NCI-H146 treated with DMSO at 0.1 percent for 48 hours (cell line): ENCODE measurements at regions not wholly inside any gene's neighbourhood (a gene's known extent, or its start where the extent isn't known, plus 50 kb on each side); places are given as distances from the start of the nearest gene placed in this dataset.
A peak's percentile ranks its signal among the peaks of the same experiment; 100 is the strongest.
"Not testable (repeated sequence)": the region's sequence is repeated elsewhere in the genome, so short reads cannot be mapped to it uniquely, and the experiment has no call there.

Source experiments
- DNase-seq: peaks from one replicate; lab custom pipeline; 2025; ENCODE audit not compliant: unreplicated experiment; lab: John Stamatoyannopoulos, UW

DNA sequence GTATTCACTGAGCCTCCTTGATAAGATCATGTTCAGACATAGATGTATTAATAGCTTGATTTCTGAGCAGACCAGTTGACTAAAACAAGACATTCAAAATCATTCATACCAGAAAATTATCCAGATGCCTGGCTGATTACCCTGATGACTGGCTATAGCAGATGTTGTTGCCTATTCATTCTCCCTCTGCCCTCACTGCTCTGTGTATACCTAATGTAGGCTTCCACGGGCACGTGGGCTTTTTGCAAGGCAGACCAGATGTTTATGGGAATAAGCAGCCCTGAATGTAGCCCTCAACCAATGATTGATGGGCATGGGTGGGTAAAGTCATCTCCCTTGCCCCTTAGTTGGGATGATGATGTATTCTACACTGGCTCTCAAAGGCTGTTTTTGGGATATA is 289.1 kb downstream of the MBD2 start:
- no peak for DNase-seq

GRCh38 chr18:53920312-53921075 is 304.0 kb downstream of the MBD2 start:
- DNase-seq: no peak

DNA sequence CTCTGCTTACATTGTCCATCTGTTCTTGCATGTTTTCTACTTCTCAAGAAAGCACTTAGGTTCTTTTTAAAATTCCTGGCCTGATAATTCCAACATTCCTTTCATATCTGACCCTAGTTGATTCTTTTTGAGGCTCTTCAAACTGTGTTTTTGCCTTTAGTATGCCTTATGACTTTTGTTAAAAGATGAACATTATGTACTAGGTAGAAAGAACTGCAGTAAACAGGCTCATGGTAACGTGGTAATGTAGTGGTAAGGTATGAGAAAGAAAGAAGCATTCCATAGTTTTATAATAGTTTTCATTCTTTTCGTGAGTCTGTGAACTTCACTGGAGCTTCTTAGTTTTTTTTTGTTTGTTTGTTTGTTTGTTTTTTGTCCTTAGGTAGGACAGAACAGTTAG is 306.4 kb downstream of the MBD2 start:
- no peak for DNase-seq

DNA sequence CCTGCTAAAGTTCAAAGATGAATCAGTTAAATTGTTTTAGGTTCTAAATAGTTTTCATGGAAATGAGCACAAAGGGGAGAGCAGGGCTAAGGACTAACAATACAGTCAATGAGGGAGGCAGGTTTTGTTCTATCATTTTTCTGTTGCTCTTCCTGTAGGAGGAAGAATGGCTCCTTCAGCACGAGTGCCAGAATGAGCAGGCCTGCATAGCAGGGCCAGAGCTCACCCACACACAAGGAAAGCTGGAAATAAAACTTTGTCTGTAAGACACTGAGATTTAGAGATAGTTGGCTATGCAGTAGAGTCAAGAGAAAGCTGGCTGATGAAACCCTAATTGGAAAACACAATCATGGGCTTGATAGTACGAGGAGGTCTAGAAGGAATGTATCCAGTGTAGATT is 313.3 kb downstream of the MBD2 start:
- DNase-seq: no peak

GRCh38 chr18:53909668-53910067 is 314.8 kb downstream of the MBD2 start:
- peak; percentile 5 for DNase-seq

DNA sequence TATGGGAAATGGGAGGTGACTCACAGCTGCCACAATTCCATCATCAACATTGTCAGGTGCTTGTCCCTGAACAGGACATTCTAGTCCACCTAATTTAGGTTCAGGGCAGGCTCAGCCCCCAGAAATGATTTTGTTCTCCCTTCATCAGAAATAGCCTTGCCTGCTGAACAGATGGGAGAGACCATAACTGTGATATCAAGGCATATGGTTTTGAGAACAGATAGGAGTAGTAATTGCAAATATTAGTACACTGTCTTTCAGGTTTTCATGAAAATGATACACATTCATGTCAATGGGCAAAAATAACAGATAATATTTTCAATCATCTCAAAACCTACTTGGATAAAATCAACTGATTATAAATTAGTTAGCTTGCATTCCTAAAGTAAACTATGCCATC is 316.5 kb downstream of the MBD2 start:
- DNase-seq: no peak

DNA sequence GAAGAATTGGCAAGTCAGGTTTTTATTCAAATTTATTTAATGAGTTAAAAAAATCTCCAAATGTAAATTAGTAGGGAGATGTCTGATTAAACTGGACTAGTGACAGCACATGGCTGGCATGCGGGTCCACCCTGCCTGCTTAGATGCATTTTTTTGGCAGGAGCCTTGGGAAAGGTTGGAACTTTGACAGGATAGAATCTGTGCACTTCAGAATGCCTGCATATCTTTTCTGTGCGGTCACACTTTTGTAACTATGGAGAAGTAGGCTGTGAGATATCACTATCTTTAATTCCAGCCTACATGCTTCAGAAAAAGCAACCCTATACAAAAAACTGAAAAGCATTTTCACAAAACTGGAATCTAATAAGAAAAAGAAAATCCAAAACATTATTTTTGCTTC is 317.8 kb downstream of the MBD2 start:
- no peak for DNase-seq

- DNase-seq: no peak
Measured at GRCh38 chr18:53894675-53895442, 329.6 kb downstream of the MBD2 start.

GRCh38 chr18:53887447-53887846 is 337.0 kb downstream of the MBD2 start:
- DNase-seq: no peak

GRCh38 chr18:53886058-53886457 is 338.4 kb downstream of the MBD2 start:
- DNase-seq: no peak

- no peak for DNase-seq
Measured at GRCh38 chr18:53883771-53884170, 340.7 kb downstream of the MBD2 start.

- no peak for DNase-seq
Measured at GRCh38 chr18:53874103-53874502, 350.4 kb downstream of the MBD2 start.

DNA sequence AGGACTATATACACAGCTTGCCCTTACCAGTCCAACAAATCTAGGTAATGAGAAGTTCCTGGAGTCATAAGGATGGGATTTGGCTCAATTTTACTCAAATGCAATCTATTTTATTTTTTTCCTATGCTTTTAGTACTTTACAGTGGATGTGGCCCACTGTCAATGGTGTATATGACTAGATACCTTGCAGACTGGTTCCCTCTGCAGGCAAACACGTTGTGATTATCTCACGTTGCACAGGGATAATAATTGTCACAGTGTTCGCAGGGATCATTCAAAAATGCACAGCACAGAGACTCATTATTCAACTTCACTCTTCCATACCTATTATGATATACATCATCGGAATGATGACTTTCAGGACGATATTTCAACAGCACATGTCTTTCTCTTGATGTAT is 359.7 kb downstream of the MBD2 start:
- no peak for DNase-seq

DNA sequence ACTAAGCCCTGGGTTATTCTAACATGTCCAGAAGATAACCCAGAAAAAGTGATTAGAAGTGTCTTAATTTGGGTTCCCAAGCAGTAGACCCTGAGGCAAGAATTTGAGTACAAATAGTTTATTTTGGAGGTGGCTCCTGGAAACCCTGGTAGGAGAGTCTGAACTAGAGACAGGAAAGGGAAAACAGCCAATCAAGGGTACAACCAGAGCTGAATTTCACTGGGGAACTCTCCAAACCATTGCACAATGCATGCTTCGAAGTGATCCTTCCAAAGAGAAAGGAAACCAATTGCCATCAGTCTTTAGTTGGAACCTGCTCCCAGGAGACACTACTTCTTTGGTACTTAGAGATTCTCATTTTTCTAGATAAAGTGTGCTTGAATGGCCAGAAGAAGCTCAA is 361.5 kb downstream of the MBD2 start:
- DNase-seq: no peak

- DNase-seq: no peak
Measured at GRCh38 chr18:53861185-53861584, 363.3 kb downstream of the MBD2 start.

- DNase-seq: no peak
Measured at GRCh38 chr18:53859764-53860163, 364.7 kb downstream of the MBD2 start.

DNA sequence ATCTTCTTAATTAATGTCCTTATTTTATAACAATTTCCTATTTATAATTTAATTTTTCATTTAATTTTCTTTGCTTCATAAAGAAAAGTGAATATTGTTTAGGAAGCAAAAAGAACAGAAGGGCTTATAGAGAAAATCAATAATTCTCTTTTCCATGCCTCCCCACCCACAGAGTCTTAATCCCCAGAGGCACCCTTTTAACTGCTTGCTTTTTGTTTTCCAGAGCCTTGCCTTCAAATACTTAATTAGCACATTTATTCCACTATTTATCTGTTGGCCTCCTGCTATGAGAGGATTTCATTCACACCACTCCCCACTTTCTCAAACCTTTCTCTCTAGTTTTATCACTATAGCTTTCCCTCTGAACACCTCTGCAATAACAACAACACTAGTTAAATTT is 373.6 kb downstream of the MBD2 start:
- DNase-seq: peak; percentile 13

- no peak for DNase-seq
Measured at GRCh38 chr18:53843763-53844162, 380.7 kb downstream of the MBD2 start.

DNA sequence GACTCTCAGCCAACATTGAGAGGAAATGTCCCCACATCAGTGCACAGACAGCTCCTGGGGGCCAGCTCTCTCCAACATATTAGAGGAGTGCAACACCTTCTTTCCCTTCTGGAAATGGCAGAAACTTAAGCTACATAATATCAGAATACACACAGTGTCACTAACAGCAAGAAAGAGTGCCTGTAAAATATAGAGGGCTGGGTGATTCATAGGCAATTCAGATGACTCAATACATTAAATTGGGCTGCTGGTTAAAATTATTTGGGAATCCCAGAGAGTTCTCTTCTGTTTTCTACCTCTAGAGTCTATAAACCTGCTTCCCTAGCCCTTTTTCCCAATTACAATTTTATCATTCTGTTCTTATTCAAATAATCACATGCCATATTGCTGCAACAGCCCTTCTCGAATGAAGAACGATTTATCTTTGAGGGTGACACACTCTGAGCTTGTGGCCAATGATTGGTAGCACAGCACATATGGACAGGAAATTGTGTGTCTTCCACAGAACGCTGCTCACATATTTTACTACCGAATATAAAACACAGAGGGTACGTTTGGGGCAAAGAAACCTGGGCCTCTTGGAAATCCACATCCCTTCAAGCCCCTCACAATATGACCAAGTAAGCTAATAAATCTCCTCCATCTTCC is 381.2 kb downstream of the MBD2 start:
- DNase-seq: no peak

DNA sequence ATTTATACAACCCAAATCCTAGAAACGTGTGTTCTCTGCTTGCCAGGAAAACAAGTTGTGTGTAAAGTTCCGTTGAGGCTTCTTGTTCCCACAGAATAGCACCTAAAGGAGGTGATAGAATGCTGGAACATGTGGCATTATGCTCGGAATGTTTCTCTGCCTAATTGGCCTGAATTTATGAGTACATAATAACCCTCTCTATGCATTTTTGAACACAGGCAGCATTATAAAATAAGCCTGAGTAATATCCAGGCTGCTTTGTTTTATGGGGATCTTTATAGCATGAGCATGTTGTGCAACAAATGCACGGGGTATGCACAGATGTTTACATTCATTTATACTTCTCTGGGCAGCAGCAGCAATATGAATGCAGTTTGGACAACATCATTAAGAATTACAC is 385.7 kb downstream of the MBD2 start:
- DNase-seq: no peak

GRCh38 chr18:53821141-53821540 is 403.3 kb downstream of the MBD2 start:
- DNase-seq: not testable (repeated sequence)

- DNase-seq: no peak
Measured at GRCh38 chr18:53819671-53820070, 404.8 kb downstream of the MBD2 start.
